WERI-Rb-1 (cell line): ENCODE measurements at regions not wholly inside any gene's neighbourhood (a gene's known extent, or its start where the extent isn't known, plus 50 kb on each side); places are given as distances from the start of the nearest gene placed in this dataset.
"Not testable (repeated sequence)": the region's sequence is repeated elsewhere in the genome, so short reads cannot be mapped to it uniquely, and the experiment has no call there.

Source experiments
- DNase-seq: peaks from one replicate; pipeline ENCODE4 v3.0.0-alpha.2; 2020
- H3K27ac ChIP-seq: fragments of 250-450 bp; sonication (Bioruptor Pico); 2 replicates; pipeline ENCODE4 v1.5.1; 2020; ENCODE audit warnings: mild to moderate bottlenecking, moderate library complexity
- H3K27me3 ChIP-seq: fragments of 250-450 bp; sonication (Bioruptor Pico); 2 replicates; pipeline ENCODE4 v1.5.1; 2021; ENCODE audit warnings: mild to moderate bottlenecking, low read depth, moderate library complexity; ENCODE audit not compliant: insufficient read depth, severe bottlenecking
- H3K36me3 ChIP-seq: fragments of 250-450 bp; sonication (Bioruptor Pico); 2 replicates; pipeline ENCODE4 v1.5.1; 2020; ENCODE audit warnings: mild to moderate bottlenecking, moderate library complexity
- H3K4me3 ChIP-seq: 2 replicates; pipeline ENCODE4 v1.5.1; 2011; ENCODE audit warnings: low read depth, mild to moderate bottlenecking, control low read depth, low read length
- H3K9me3 ChIP-seq: fragments of 250-450 bp; sonication (Bioruptor Pico); 2 replicates; pipeline ENCODE4 v1.5.1; 2021; ENCODE audit warnings: mild to moderate bottlenecking, moderate library complexity; ENCODE audit not compliant: severe bottlenecking
- TF ChIP-seq, protein P1 (sequence below): IDR thresholded peaks from 2 replicates; pipeline ENCODE4 v1.5.1; 2011; ENCODE audit warnings: low read depth, mild to moderate bottlenecking, control low read depth, inconsistent platforms, low read length

DNA sequence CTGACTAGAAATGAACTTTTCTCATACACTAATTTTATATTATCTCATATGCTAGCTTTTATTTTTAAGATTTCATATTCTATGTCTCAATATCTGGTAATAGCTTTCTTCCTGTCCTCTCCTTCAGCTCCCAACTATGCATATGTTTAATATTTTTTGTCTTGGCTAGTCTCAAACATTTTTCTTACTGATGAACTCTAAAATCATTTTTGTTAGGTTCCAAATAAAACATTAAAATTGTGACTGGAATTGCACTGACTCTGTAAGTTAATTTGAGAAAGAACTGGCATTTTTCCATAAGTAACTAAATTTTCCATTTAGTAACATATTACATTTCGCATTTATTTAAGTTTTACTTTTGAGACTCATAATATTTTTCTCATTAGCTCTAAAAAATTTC lies 368.5 kb upstream of the DPYD start:
- Histone ChIP-seq H3K4me3 (no peak overlapping the region), H3K9me3 (no peaks in the 10 kb centered on the region), H3K27me3 (no peaks in the 10 kb centered on the region), H3K27ac (no peak overlapping the region), H3K36me3 (no peaks in the 10 kb centered on the region)
- TF ChIP-seq, protein P1, sequence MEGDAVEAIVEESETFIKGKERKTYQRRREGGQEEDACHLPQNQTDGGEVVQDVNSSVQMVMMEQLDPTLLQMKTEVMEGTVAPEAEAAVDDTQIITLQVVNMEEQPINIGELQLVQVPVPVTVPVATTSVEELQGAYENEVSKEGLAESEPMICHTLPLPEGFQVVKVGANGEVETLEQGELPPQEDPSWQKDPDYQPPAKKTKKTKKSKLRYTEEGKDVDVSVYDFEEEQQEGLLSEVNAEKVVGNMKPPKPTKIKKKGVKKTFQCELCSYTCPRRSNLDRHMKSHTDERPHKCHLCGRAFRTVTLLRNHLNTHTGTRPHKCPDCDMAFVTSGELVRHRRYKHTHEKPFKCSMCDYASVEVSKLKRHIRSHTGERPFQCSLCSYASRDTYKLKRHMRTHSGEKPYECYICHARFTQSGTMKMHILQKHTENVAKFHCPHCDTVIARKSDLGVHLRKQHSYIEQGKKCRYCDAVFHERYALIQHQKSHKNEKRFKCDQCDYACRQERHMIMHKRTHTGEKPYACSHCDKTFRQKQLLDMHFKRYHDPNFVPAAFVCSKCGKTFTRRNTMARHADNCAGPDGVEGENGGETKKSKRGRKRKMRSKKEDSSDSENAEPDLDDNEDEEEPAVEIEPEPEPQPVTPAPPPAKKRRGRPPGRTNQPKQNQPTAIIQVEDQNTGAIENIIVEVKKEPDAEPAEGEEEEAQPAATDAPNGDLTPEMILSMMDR = no peak
- DNase-seq = no peak

DNA sequence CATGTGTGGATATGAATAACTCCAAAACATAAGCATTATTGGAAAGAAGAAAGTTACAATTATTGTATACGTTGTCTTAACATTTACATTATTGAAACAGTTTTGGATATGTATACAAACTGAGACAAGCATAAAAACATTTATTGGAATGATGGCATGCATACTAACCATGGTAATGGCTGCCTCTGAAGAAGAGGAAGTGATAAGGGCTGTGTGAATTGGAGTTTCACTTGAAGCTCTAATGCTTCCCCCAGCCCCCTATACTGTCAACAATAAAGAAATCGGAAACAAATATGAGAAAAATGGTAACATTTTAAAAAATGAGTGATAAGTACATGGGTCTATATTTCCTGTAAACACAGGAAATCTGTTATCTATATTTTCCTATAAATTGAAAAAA lies 367.7 kb upstream of the DPYD start:
- Histone ChIP-seq H3K4me3 (no peak overlapping the region), H3K27ac (no peak overlapping the region), H3K36me3 (no peaks in the 10 kb centered on the region), H3K9me3 (no peaks in the 10 kb centered on the region), H3K27me3 (no peaks in the 10 kb centered on the region)
- TF ChIP-seq, protein P1 = no peak
- DNase-seq = no peak

DNA sequence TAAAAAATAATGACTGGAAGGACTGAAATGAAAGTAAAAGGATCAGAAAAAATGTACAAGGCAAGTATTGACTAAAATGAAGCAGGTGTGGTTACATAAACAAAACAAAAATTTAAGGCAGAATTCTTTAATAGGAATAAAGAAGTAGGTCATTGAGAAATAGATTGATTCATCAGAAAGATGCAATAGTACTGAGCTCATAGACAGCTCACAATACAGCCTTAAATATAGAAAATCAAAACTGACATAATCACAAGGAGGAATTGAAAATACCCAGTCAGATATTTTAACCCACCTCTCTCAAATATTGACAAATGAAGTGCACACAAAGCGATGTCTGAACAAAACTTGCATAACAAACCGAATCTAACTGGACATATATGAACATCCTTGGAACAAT lies 366.8 kb upstream of the DPYD start:
- Histone ChIP-seq H3K9me3 (no peaks in the 10 kb centered on the region), H3K27me3 (no peaks in the 10 kb centered on the region), H3K27ac (no peak overlapping the region), H3K36me3 (no peaks in the 10 kb centered on the region), H3K4me3 (no peak overlapping the region)
- DNase-seq = no peak
- TF ChIP-seq, protein P1 = no peak

DNA sequence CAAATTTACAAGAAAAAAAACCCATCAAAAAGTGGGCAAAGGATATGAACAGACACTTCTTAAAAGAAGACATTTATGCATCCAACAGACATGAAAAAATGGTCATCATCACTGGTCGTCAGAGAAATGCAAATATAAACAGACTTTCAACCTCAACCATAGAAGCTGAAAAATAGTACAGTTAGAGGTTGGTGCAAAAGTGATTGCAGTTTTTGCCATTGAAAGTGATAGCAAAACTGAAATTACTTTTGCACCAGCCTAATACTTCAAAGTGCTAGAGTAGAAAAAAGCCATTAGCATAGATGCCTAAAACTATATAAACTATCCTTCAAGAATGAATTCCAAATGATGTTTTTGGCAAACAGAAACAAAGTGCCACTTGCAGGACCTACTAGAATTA lies 365.8 kb upstream of the DPYD start:
- Histone ChIP-seq H3K4me3 (no peak overlapping the region), H3K27me3 (no peaks in the 10 kb centered on the region), H3K9me3 (no peaks in the 10 kb centered on the region), H3K27ac (no peak overlapping the region), H3K36me3 (no peaks in the 10 kb centered on the region)
- no peak for DNase-seq
- TF ChIP-seq, protein P1 = no peak

DNA sequence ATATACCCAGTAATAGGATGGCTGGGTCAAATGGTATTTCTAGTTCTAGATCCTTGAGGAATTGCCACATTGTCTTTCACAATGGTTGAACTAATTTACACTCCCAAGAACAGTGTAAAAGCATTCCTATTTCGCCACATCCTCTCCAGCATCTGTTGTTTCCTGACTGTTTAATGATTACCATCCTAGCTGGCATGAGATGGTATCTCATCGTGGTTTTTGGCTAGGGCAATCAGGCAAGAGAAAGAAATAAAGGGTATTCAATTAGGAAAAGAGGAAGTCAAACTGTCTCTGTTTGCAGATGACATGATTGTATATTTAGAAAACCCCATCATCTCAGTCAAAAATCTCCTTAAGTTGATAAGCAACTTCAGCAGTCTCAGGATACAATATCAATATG lies 364.5 kb upstream of the DPYD start:
- H3K36me3 ChIP-seq, DNase-seq, H3K9me3 ChIP-seq, H3K4me3 ChIP-seq, H3K27me3 ChIP-seq, H3K27ac ChIP-seq: not testable (repeated sequence)

DNA sequence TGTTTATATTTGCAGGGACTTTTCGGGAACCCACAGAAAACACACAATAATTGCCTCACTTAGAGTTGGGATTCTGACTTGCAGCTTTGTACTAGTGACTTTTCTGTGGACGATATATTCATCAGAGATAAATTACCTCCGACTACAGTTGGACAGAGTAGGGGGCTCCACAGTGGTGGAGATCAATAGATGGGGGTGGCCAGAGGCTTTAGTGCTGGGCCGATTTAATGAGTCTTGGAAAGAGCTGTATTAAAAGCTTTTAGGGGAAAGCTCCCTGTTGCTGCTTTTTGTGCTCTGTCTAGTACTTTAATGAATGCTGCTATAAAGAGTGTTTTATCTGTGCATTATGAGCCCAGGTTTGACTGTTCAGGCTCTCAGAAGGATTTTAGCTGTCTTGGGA lies 359.2 kb upstream of the DPYD start:
- Histone ChIP-seq H3K27ac (no peak overlapping the region), H3K27me3 (no peaks in the 10 kb centered on the region), H3K9me3 (peaks cover 2% of the 10 kb centered on the region), H3K4me3 (no peak overlapping the region), H3K36me3 (no peaks in the 10 kb centered on the region)
- TF ChIP-seq, protein P1 = no peak
- no peak for DNase-seq
